ENCODE measurements at regions not wholly inside any gene's neighbourhood (a gene's known extent, or its start where the extent isn't known, plus 50 kb on each side); places are given as distances from the start of the nearest gene placed in this dataset.

- peak; percentile 53 for DNase-seq
These were observed 67.5 kb upstream of the AKAP13 start for GRCh38 chr15:85312929-85313331.

GRCh38 chr15:85313339-85313738, 67.1 kb upstream of the AKAP13 start:
- peak; percentile 34 for DNase-seq

- DNase-seq: peak; percentile 65
These were observed 66.3 kb upstream of the AKAP13 start for GRCh38 chr15:85314146-85314545.

- DNase-seq: peak; percentile 52
These were observed 65.8 kb upstream of the AKAP13 start for GRCh38 chr15:85314633-85315032.

- DNase-seq: peak; percentile 55
These were observed 64.0 kb upstream of the AKAP13 start for GRCh38 chr15:85316244-85316934.

- DNase-seq: peak; percentile 95
These were observed 62.2 kb upstream of the AKAP13 start for GRCh38 chr15:85318048-85318731.

- DNase-seq: no peak
These were observed 61.7 kb upstream of the AKAP13 start for GRCh38 chr15:85318732-85319076.

GRCh38 chr15:85324202-85324601, 56.2 kb upstream of the AKAP13 start:
- DNase-seq: no peak

- no peak for DNase-seq
These were observed 54.6 kb upstream of the AKAP13 start for GRCh38 chr15:85325834-85326233.

GRCh38 chr15:85326291-85326690, 54.1 kb upstream of the AKAP13 start:
- DNase-seq: no peak

- no peak for DNase-seq
These were observed 52.6 kb upstream of the AKAP13 start for GRCh38 chr15:85327820-85328219.

GRCh38 chr15:85329561-85330422, 50.6 kb upstream of the AKAP13 start:
- DNase-seq: peak; percentile 42

All from fibroblast of skin of right biceps (primary cell).